GM10266 (cell line): ENCODE measurements at regions not wholly inside any gene's neighbourhood (a gene's known extent, or its start where the extent isn't known, plus 50 kb on each side); places are given as distances from the start of the nearest gene placed in this dataset.

Experiments used
- DNase-seq: peaks from one replicate; pipeline ENCODE4 v3.0.0; 2012; ENCODE audit errors: extremely low spot score
- TF ChIP-seq, protein P1 (sequence below): IDR thresholded peaks from 2 replicates; pipeline ENCODE4 v1.5.1; 2012; ENCODE audit warnings: mild to moderate bottlenecking, low read depth; ENCODE audit not compliant: control insufficient read depth, insufficient read depth; ENCODE audit errors: missing control alignments

DNA sequence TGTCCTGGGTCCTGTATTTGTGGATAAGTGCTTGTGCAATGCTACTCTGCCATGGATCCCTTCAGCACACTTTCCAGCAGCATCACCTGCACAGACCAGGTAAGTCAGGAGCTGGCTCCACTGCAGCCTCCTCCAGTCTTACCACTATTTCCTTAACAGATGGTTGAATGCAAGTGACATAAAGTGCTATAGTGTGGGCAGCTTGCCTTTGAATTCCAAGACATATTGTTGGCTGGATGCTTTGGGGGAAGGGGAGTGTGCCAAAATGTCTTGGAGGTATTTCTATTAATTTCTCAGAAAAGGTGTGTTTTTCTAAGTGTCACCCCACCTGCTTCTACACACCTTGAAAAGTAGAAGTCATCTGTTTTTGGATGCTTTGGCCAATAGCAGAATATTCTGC lies 352.2 kb upstream of the SUCLG2 start:
- TF ChIP-seq, protein P1, sequence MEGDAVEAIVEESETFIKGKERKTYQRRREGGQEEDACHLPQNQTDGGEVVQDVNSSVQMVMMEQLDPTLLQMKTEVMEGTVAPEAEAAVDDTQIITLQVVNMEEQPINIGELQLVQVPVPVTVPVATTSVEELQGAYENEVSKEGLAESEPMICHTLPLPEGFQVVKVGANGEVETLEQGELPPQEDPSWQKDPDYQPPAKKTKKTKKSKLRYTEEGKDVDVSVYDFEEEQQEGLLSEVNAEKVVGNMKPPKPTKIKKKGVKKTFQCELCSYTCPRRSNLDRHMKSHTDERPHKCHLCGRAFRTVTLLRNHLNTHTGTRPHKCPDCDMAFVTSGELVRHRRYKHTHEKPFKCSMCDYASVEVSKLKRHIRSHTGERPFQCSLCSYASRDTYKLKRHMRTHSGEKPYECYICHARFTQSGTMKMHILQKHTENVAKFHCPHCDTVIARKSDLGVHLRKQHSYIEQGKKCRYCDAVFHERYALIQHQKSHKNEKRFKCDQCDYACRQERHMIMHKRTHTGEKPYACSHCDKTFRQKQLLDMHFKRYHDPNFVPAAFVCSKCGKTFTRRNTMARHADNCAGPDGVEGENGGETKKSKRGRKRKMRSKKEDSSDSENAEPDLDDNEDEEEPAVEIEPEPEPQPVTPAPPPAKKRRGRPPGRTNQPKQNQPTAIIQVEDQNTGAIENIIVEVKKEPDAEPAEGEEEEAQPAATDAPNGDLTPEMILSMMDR = no peak
- DNase-seq = no peak

DNA sequence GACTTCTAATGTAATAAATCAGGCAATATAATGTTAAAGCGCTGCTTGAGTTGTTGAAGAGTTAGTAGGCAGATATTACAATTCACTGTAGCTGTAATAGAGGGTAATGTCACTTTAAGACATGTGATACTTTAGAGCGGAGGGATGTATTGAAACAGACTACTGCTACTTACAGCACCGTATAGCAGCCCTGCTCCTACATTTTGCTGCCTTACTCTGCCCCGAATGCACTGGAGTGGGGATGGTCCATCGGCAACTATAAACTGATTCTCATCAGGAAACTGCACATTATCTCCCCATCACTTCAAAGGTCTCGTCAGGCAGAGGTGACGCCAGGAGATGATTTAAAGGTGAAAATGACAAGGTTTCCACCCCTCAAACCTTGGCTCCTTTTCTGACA lies 349.7 kb upstream of the SUCLG2 start:
- TF ChIP-seq, protein P1 = no peak
- DNase-seq = no peak

DNA sequence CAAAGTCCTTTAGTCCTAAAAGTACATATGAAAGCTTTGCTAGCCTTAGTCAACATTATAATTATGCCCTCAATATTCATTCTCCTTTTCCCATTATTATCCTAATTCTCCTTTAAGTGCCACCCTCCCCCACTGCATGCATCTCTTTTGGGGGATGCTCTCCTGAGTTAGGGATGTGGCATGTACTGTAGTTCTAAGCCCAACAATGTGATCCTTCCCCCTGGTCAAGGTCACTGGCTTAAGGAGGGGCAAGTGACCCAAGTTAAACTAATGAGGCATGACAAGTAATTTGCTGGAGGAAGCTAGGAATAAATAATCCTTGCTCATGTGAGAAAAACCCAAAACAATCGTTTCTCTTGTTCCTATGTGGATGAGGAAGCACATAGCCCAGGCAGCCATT lies 343.9 kb upstream of the SUCLG2 start:
- TF ChIP-seq, protein P1 = no peak
- DNase-seq = no peak

DNA sequence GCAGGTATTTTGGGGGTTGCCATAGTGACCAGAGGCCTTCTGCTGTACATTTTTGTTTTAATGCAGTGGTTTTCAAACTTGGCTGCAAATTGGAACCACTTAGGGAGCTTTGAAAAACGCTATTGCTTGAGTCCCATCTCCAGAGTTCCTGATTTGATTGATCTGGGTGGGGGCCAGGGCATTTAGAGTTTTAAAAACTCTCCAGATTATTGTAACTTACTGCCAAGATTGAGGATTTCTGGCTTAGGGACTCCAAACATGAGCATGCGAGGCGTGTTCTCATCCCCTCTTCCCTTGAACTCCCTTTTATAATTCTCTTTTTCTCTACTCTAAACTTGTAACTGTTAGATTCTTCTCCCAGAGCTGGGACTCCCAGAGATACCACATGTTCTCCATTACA lies 340.8 kb upstream of the SUCLG2 start:
- no peak for DNase-seq
- TF ChIP-seq, protein P1 = no peak

DNA sequence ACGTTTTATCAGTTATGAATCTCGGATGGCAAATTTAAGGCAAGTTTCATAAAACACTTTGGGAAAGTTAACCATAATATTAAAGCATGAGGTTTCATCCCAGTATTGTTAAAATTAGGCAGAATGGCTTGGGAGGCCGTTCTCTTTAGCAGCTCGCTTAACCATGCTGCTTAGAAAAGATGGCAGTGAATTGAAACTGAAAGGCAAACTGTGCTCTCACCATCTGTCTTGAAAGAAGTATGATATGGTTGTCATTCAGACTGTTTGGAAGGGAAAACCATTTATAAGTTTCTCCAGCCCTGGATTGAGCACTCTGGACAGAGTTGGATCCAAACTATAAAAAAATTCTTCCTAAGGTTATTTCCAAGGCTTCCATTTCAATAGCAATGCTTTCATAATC lies 332.3 kb upstream of the SUCLG2 start:
- TF ChIP-seq, protein P1 = no peak

GRCh38 chr3:67983166-67983565 lies 328.8 kb upstream of the SUCLG2 start:
- TF ChIP-seq, protein P1 = no peak
- DNase-seq = no peak

More for the DNA sequence above, 332.3 kb upstream of the SUCLG2 start:
- no peak for DNase-seq

GRCh38 chr3:67981077-67981476 lies 326.7 kb upstream of the SUCLG2 start:
- no peak for DNase-seq
- TF ChIP-seq, protein P1 = no peak
